ENCODE measurements at regions not wholly inside any gene's neighbourhood (a gene's known extent, or its start where the extent isn't known, plus 50 kb on each side); places are given as distances from the start of the nearest gene placed in this dataset.
A peak's percentile ranks its signal among the peaks of the same experiment; 100 is the strongest.
"Not testable (repeated sequence)": the region's sequence is repeated elsewhere in the genome, so short reads cannot be mapped to it uniquely, and the experiment has no call there.

DNA sequence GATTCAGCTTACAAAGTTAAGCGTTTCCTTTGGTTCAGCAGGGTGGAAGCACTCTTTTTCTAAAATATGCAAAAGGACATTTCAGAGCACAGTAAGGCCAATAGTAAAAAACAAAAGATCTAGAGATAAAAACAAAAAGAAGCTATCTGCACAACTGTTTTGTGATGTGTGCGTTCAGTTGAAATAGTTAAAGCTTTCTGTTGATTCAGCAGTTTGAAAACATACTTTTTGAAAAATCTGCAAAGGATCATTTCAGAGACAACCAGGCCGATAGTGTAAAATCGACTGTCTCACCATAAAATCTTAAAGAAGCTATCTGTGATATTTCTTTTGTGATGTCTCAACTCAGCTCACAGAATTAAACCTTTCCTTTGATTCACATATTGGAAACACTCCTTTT lies 300.0 kb upstream of the ALG10B start:
- no peak for DNase-seq (ENCODE audit: low spot score)

DNA sequence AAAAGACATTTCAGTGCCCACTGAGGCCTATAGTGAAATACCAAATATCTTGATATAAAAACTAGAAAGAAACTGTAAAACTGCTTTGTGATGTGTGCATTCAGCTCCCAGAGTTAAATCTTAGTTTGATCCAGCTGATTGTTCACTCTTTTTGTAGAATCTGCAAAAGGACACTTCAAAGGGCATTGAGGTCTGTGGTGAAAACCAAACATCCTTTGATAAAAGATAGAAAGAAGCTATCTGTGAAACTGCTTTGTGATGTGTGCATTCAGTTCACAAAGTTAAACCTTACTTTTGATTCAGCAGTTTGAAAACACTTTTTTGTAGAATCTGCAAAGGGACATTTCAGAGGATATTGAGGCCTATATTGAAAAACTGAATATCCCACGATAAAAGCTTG lies 290.7 kb upstream of the ALG10B start:
- no peak for DNase-seq (ENCODE audit: low spot score)

DNA sequence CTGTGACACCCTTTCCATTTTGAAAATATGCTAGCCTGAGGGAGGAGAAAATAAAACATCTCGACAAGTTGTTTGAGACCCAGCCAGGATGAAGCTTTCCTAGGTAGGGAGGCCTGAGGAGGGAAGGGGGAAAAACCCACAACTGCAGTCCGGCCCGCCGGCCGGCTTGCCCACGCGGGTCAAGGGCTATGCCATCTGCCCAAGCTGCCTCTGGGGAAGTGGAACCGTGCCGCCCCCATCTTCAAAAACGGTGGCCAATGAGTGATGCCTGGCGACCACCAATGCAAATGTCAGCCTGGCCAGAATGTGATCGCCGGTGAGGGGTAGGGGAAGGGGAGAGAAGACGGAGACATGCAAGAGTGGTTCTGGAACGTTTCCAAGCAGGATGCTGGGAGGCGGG lies 263.5 kb upstream of the ALG10B start:
- no peak for DNase-seq (ENCODE audit: low spot score)

DNA sequence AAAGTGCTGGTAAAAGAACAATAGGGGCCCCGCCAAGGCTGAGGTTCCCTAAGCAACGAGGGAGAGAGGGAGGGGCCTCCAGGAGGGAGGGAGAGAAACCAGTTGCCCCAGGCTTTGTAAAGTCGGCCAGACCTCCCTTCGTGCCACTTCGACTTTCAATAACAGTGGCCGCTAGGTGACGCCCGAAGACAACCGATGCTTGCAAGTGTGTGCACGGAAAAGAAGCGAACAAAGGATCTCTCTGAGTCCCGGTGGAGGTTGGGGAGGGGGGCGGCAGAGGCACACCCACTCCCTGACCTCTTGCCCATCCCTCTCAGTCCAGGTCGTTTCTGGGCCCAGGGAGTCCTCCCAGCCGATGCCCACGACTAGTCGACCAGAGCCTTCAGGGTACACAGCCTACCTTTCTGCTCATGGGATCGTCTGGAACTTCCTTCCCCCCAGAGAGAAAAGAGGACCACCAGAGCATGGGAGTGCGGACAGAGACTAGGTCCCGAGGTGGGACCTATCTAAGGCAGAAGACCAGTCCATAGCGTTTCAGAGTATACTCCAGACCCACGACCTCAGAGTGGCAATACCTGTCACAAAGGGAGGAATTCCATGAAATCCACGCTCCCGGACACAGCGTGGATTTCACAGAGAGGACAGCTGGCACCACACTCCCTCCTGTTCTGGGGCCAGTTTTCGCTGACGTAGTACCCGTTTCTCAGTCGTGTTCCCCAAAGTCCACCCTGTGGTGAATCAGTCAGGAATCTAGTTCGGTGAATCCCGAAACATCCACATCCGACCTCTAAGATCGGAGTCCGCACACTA lies 262.7 kb upstream of the ALG10B start:
- DNase-seq (ENCODE audit: low spot score), result no peak

DNA sequence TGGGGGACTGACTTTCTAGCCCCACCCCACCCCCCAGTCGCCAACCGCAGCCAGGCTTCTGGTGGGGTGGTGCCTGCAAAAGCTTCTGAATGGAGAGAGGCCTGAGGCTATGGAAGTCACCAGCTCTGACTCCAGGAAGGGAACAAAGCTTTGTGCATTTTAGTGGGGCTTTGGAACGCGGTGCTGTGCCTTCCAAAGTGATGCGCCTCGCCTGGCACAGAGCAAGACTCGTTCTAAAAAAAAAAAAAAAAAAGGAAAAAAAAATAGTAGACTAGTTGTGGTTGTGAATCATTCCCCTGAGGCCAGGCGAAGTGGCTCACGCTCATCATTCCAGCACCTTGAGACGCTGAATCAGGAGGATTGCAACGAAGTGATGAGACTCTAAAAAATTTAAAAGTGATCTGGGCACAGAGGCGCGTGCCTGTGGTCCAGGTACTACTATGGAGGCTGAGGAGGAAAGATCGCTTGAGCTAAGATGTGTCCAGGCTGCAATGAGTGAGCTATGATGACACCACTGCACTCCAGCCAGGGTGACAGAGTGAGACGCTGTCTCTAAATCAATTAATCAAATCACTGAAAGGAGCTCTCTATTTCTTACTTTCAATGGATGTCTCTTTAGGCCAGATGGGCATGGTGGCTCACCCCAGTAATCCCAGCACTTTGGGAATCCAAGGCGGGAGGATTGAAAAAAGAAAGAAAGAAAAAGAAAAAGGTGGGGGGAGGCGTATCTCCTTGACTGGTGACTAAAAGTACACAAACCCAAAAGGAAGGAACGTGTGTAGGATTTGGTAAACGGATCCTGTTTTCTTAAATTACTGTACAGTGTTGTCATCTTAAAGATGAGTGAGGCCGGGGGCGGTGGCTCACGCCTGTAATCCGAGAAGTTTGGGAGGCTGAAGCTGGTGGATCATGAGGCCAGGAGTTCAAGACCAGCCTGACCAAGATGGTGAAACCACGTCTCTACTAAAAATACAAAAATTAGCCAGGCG lies 259.6 kb upstream of the ALG10B start:
- DNase-seq (ENCODE audit: low spot score), result no peak

GRCh38 chr12:38099686-38100085 lies 216.9 kb upstream of the ALG10B start:
- DNase-seq (ENCODE audit: low spot score), result no peak

DNA sequence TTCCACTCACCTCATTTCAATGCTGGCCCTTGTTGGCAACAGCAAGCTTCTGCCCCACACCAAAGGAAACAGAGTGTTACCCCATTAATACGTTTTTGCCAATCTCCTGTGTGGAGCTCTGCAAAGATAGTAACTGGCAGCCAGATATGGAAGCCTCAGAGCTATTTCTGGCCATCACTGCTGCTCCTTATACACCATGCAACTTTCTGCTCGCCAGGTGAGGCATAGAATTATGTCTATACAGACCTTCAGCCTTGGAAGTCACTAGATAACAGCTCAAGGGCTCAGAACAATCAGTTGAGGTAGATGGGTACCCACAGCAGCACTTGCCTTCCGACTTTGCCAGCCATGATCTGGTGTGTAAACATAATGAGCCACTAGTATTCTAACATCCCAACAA lies 214.8 kb upstream of the ALG10B start:
- no peak for DNase-seq (ENCODE audit: low spot score)

DNA sequence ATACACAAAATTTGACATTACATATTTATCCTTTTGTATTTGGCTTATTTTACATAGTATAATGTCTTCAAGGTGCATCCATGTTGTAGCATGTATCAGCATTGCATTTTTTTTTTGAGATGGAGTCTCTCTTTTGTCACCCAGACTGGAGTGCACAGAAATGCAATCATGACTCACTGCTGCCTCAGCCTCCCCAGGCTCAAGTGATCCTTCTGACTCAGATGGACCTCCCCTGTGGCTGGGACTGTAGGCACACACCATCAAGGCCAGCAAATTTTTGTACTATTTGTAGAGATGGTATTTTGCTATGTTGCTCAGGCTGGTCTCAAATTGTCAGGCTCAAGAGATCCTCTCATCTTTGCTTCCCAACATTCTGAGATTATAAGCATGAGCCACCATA lies 214.4 kb upstream of the ALG10B start:
- no peak for DNase-seq (ENCODE audit: low spot score)

- DNase-seq (ENCODE audit: low spot score), result no peak
These were observed 206.4 kb upstream of the ALG10B start for GRCh38 chr12:38110026-38110699.

DNA sequence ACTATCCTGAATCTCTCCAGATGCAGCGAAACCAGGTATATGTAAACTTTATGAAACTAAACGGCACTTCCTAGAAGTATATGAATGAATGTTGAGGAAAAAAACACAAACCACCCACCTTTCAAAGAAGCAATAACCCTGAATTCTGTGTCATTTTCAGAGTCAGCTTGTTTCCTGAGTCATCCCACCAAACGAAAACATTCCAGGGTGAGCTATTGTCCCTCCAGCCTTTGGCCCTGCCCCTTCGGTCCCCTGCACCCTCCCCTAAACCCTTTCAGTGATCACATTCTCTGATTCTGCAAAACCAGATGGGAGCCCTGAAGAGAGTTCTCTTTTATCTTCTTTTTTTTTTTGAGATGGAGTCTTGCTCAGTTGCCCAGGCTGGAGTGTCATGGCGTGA lies 202.6 kb upstream of the ALG10B start:
- DNase-seq (ENCODE audit: low spot score), result no peak

GRCh38 chr12:38116968-38117367 lies 199.6 kb upstream of the ALG10B start:
- DNase-seq (ENCODE audit: low spot score), result no peak

DNA sequence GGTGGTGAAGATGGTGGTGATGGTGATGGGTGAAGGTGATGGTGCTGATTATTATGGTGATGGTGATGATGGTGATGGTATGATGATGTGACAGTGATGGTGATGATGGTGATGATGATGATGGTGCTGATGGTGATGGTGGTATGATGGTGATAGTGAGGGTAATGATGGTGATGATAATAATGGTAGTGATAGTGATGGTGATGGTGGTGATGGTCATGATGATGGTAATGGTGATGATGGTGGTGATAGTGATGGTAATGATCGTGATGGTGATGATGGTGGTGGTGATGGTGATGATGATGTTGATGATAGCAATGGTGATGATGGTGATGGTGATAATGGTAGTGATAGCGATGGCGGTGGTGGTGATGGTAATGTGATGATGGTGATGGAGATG lies 197.9 kb upstream of the ALG10B start:
- DNase-seq (ENCODE audit: low spot score), result no peak

DNA sequence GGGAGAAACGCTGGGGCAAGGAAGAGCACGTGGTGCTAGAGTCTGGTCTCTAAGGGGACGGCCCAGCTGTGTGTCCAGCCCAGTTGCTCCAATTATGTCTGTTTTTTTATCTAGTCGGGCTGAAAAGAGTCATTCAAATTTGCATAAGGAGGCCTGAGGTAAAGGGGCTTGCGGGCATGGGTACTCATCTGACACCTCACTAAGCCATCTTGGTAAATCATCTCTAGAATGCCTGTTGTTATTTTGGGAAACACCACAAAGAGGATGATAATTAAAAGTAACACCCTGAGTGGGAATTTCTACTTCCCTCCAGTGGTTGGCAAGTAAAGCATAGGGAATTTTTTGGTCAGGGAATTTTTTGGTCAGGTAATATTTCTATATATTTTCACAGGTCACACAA lies 196.1 kb upstream of the ALG10B start:
- DNase-seq (ENCODE audit: low spot score), result no peak

DNA sequence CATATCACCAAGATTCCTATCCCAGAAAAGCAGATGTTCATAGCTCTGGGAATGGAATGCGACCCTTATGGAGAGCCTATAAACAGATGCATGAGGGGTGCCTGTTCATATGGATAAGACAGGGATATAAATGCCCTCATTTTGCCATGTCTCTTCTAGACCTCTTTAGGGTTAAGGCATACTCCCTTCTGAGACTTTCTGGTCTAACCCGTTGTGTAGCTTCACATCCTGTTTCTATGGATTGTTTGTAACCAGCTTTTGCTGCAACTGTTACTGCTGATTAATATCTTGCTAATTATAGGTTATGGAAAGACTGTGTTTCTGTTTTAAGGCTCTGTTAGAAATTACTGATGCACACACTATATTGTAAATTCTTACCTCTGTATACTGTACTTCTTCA lies 193.5 kb upstream of the ALG10B start:
- not testable (repeated sequence) for DNase-seq (ENCODE audit: low spot score)

- no peak for DNase-seq (ENCODE audit: low spot score)
These were observed 192.9 kb upstream of the ALG10B start for GRCh38 chr12:38123566-38124246.

- no peak for DNase-seq (ENCODE audit: low spot score)
These were observed 192.1 kb upstream of the ALG10B start for GRCh38 chr12:38124247-38125012.

GRCh38 chr12:38132139-38132538 lies 184.4 kb upstream of the ALG10B start:
- no peak for DNase-seq (ENCODE audit: low spot score)

- DNase-seq (ENCODE audit: low spot score), result no peak
These were observed 179.3 kb upstream of the ALG10B start for GRCh38 chr12:38137287-38137686.

- DNase-seq (ENCODE audit: low spot score), result no peak
These were observed 178.9 kb upstream of the ALG10B start for GRCh38 chr12:38137716-38138115.

GRCh38 chr12:38138225-38139221 lies 178.1 kb upstream of the ALG10B start:
- peak; percentile 55 for DNase-seq (ENCODE audit: low spot score)
